H1 (cell line): ENCODE measurements at regions not wholly inside any gene's neighbourhood (a gene's known extent, or its start where the extent isn't known, plus 50 kb on each side); places are given as distances from the start of the nearest gene placed in this dataset.

Experiments used
- CTCF ChIA-PET: fragments of 300-600 bp; sonication (Branson Sonifier 250); formaldehyde crosslinking; loops from one replicate; lab custom pipeline; 2021; ENCODE audit not compliant: partially characterized antibody; lab: Charles Lee
- POLR2A ChIA-PET: fragments of 300-600 bp; sonication (Branson Sonifier 250); formaldehyde crosslinking; loops from one replicate; lab custom pipeline; 2021; ENCODE audit warnings: inconsistent platforms; ENCODE audit not compliant: partially characterized antibody; lab: Charles Lee
- DNase-seq, 2 experiments: peaks; one replicate each; pipeline versions ENCODE4 v3.0.0 to v3.0.0-alpha.2; 2010 to 2022; ENCODE audit warnings: low spot score in 2 of 2, low read depth in 1 of 2, mixed read lengths in 1 of 2
- FAIRE-seq: peaks from 2 replicates; lab custom pipeline; 2011; peaks lifted over from hg19 to GRCh38; lab: Jason Lieb, UNC
- H2AFZ ChIP-seq: 2 replicates; pipeline ENCODE4 v1.8.1; 2012; ENCODE audit warnings: low read length, inconsistent platforms
- H2AK5ac ChIP-seq: 2 replicates; pipeline ENCODE4 v1.6.1; 2013; ENCODE audit warnings: low read depth, low read length
- H2BK120ac ChIP-seq: replicated peaks from 2 replicates; pipeline ENCODE3; 2013; ENCODE audit warnings: low read depth, low read length, inconsistent platforms
- H2BK12ac ChIP-seq: 2 replicates; pipeline ENCODE4 v1.6.1; 2013; ENCODE audit warnings: low read depth, low read length
- H2BK15ac ChIP-seq: 2 replicates; pipeline ENCODE4 v1.6.1; 2013; ENCODE audit warnings: low read length
- H2BK20ac ChIP-seq: 2 replicates; pipeline ENCODE4 v1.6.1; 2013; ENCODE audit warnings: low read length
- H2BK5ac ChIP-seq: 2 replicates; pipeline ENCODE4 v1.6.1; 2013; ENCODE audit warnings: low read depth, low read length
- H3K14ac ChIP-seq: 2 replicates; pipeline ENCODE4 v1.6.1; 2013; ENCODE audit warnings: inconsistent platforms; ENCODE audit not compliant: insufficient read length
- H3K18ac ChIP-seq: 2 replicates; pipeline ENCODE4 v1.6.1; 2013; ENCODE audit warnings: low read length; ENCODE audit errors: extremely low read depth
- H3K23ac ChIP-seq: 2 replicates; pipeline ENCODE4 v1.6.1; 2013; ENCODE audit warnings: inconsistent platforms; ENCODE audit not compliant: insufficient read length
- H3K23me2 ChIP-seq: 2 replicates; pipeline ENCODE4 v1.6.1; 2013; ENCODE audit warnings: low read depth, low read length
- H3K27ac ChIP-seq: 2 replicates; pipeline ENCODE4 v1.6.1; 2011; ENCODE audit warnings: low read depth, low read length, inconsistent platforms
- H3K27me3 ChIP-seq, 4 experiments: replicated peaks in 1 of 4; 1 replicate in 1 of 4; 2 replicates in 3 of 4; pipeline versions ENCODE4 v1.6.1 to v1.8.1; 2011 to 2013; ENCODE audit warnings: low read length in 3 of 4, mild to moderate bottlenecking in 3 of 4, inconsistent platforms in 2 of 4, mixed read lengths in 2 of 4, moderate library complexity in 1 of 4; ENCODE audit not compliant: control insufficient read depth in 3 of 4, insufficient read depth in 3 of 4; ENCODE audit errors: extremely low read depth in 1 of 4
- H3K36me3 ChIP-seq, 4 experiments: 2 replicates each; pipeline versions ENCODE4 v1.6.1 to v1.8.1; 2011 to 2013; ENCODE audit warnings: mild to moderate bottlenecking in 4 of 4, low read length in 3 of 4, moderate library complexity in 2 of 4, control low read depth in 1 of 4, inconsistent platforms in 1 of 4; ENCODE audit not compliant: insufficient read depth in 4 of 4, control insufficient read depth in 2 of 4
- H3K4ac ChIP-seq: replicated peaks from 2 replicates; pipeline ENCODE3; 2013; ENCODE audit warnings: low read length, low read depth, mixed read lengths, inconsistent platforms; ENCODE audit not compliant: insufficient read length
- H3K4me1 ChIP-seq, 4 experiments: replicated peaks in 1 of 4; 1 replicate in 1 of 4; 2 replicates in 3 of 4; pipeline versions ENCODE4 v1.6.1 to v1.8.1; 2011 to 2013; ENCODE audit warnings: low read length in 3 of 4, inconsistent platforms in 2 of 4, mixed read lengths in 1 of 4; ENCODE audit not compliant: insufficient read depth in 4 of 4, control insufficient read depth in 3 of 4
- H3K4me2 ChIP-seq, 2 experiments: 2 replicates each; pipeline versions ENCODE4 v1.6.1 to v1.8.1; 2011 to 2013; ENCODE audit warnings: low read depth in 2 of 2, low read length in 2 of 2, control low read depth in 1 of 2, inconsistent platforms in 1 of 2, mild to moderate bottlenecking in 1 of 2; ENCODE audit not compliant: insufficient read depth in 1 of 2
- H3K4me3 ChIP-seq, 4 experiments: fragments of 200-600, 300-600 bp in 1 of 4; sonication (generic), shearing (Covaris generic), sonication (Bioruptor Twin) in 1 of 4; 2 replicates each; pipeline versions ENCODE4 v1.5.1 to v1.8.1; 2011 to 2016; ENCODE audit warnings: low read length in 4 of 4, low read depth in 3 of 4, control low read depth in 2 of 4, inconsistent platforms in 2 of 4, mild to moderate bottlenecking in 2 of 4, mixed read lengths in 1 of 4, moderate library complexity in 1 of 4; ENCODE audit not compliant: insufficient read depth in 2 of 4; ENCODE audit errors: extremely low read depth in 1 of 4
- H3K56ac ChIP-seq: replicated peaks from 2 replicates; pipeline ENCODE3; 2013; ENCODE audit warnings: low read depth, mild to moderate bottlenecking, mixed read lengths, low read length, inconsistent platforms; ENCODE audit not compliant: insufficient read length
- H3K79me1 ChIP-seq: 2 replicates; pipeline ENCODE4 v1.6.1; 2013; ENCODE audit warnings: low read depth, low read length, control low read depth
- H3K79me2 ChIP-seq, 2 experiments: 2 replicates each; pipeline versions ENCODE4 v1.6.1 to v1.8.1; 2012 to 2013; ENCODE audit warnings: low read length in 2 of 2, mild to moderate bottlenecking in 2 of 2, inconsistent platforms in 1 of 2; ENCODE audit not compliant: insufficient read depth in 2 of 2, control insufficient read depth in 1 of 2
- H3K9ac ChIP-seq, 4 experiments: replicated peaks in 1 of 4; 1 replicate in 1 of 4; 2 replicates in 3 of 4; pipeline versions ENCODE4 v1.6.1 to v1.8.1; 2011 to 2013; ENCODE audit warnings: low read depth in 3 of 4, low read length in 3 of 4, control low read depth in 2 of 4, mild to moderate bottlenecking in 2 of 4, moderate library complexity in 2 of 4, inconsistent platforms in 1 of 4; ENCODE audit errors: extremely low read depth in 1 of 4
- H3K9me3 ChIP-seq, 2 experiments: 2 replicates each; pipeline versions ENCODE4 v1.6.1 to v1.8.1; 2012 to 2013; ENCODE audit warnings: mild to moderate bottlenecking in 2 of 2, moderate library complexity in 2 of 2, control low read depth in 1 of 2, inconsistent platforms in 1 of 2, low read depth in 1 of 2, low read length in 1 of 2, mixed read lengths in 1 of 2; ENCODE audit not compliant: insufficient read depth in 2 of 2
- H4K20me1 ChIP-seq, 2 experiments: replicated peaks in 1 of 2; 2 replicates each; pipeline versions ENCODE3 to v1.8.1; 2011 to 2013; ENCODE audit warnings: inconsistent platforms in 2 of 2, low read length in 2 of 2, mild to moderate bottlenecking in 1 of 2; ENCODE audit not compliant: insufficient read depth in 2 of 2, control insufficient read depth in 1 of 2
- H4K5ac ChIP-seq: 2 replicates; pipeline ENCODE4 v1.6.1; 2013; ENCODE audit warnings: low read length, low read depth, mixed read lengths, inconsistent platforms; ENCODE audit not compliant: insufficient read length
- H4K8ac ChIP-seq: 2 replicates; pipeline ENCODE4 v1.8.0; 2013; ENCODE audit warnings: mild to moderate bottlenecking, moderate library complexity, low read length, inconsistent platforms; ENCODE audit not compliant: insufficient read depth; ENCODE audit errors: extremely low read depth
- H4K91ac ChIP-seq: replicated peaks from 2 replicates; pipeline ENCODE3; 2013; ENCODE audit warnings: low read length, mixed read lengths, inconsistent platforms; ENCODE audit not compliant: insufficient read length
- ATF2 ChIP-seq: IDR thresholded peaks from 2 replicates; pipeline ENCODE4 v1.6.1; 2012; ENCODE audit warnings: low read length, inconsistent platforms
- BCL11A ChIP-seq, 2 experiments: IDR thresholded peaks; one replicate each; pipeline ENCODE4 v1.6.1; 2011; ENCODE audit warnings: low read depth in 2 of 2, low read length in 2 of 2, mild to moderate bottlenecking in 2 of 2
- CBX5 ChIP-seq: fragments of 300-800, 300-1000 bp; sonication (generic); IDR thresholded peaks from 2 replicates; pipeline ENCODE4 v1.7.1; 2016; ENCODE audit warnings: antibody characterized with exemption, low read length, low read depth
- EGR1 ChIP-seq: IDR thresholded peaks from 2 replicates; pipeline ENCODE4 v1.6.1; 2011; ENCODE audit warnings: low read depth, low read length, borderline replicate concordance
- JUND ChIP-seq: IDR thresholded peaks from 2 replicates; pipeline ENCODE4 v1.6.1; 2011; ENCODE audit warnings: mild to moderate bottlenecking, improper control_type of control experiment, low read length
- RAD21 ChIP-seq, 2 experiments: IDR thresholded peaks in 1 of 2; conservative IDR thresholded peaks in 1 of 2; 2 replicates each; pipeline ENCODE4 v1.6.1; 2011; ENCODE audit warnings: low read depth in 2 of 2, low read length in 2 of 2, improper control_type of control experiment in 1 of 2, inconsistent platforms in 1 of 2, mild to moderate bottlenecking in 1 of 2, moderate library complexity in 1 of 2
- RFX5 ChIP-seq: IDR thresholded peaks from 2 replicates; pipeline ENCODE4 v1.6.1; 2011; ENCODE audit warnings: low read depth, low read length, improper control_type of control experiment, borderline replicate concordance
- SIN3A ChIP-seq, 2 experiments: IDR thresholded peaks in 1 of 2; conservative IDR thresholded peaks in 1 of 2; 2 replicates each; pipeline ENCODE4 v1.6.1; 2011 to 2012; ENCODE audit warnings: low read length in 2 of 2, improper control_type of control experiment in 1 of 2, low read depth in 1 of 2, mild to moderate bottlenecking in 1 of 2
- TAF7 ChIP-seq: optimal IDR thresholded peaks from 2 replicates; pipeline ENCODE3; 2011; ENCODE audit warnings: low read depth, mild to moderate bottlenecking, inconsistent platforms, low read length, moderate library complexity, borderline replicate concordance
- TCF12 ChIP-seq: IDR thresholded peaks from 2 replicates; pipeline ENCODE4 v1.6.1; 2011; ENCODE audit warnings: low read depth, mild to moderate bottlenecking, low read length
- USF2 ChIP-seq: IDR thresholded peaks from 2 replicates; pipeline ENCODE4 v1.6.1; 2011; ENCODE audit warnings: low read length, improper control_type of control experiment
- YY1 ChIP-seq: IDR thresholded peaks from 2 replicates; pipeline ENCODE4 v1.6.1; 2011; ENCODE audit warnings: low read depth, mild to moderate bottlenecking, low read length
- WGBS, 2 experiments: shearing (Covaris generic) in 1 of 2; methylation state at CpG; one replicate each; pipeline versions ENCODE4 v1.1.6 to v1.1.7; 2013 to 2015; ENCODE audit warnings: low lambda C conversion rate in 2 of 2, mixed read lengths in 2 of 2, inconsistent platforms in 1 of 2, low coverage in 1 of 2, missing lambda C conversion rate in 1 of 2; ENCODE audit not compliant: insufficient replicate concordance in 2 of 2, insufficient coverage in 1 of 2, insufficient read length in 1 of 2; ENCODE audit errors: extremely low coverage in 1 of 2, missing lambda C conversion rate in 1 of 2; 5-methylcytosine and 5-hydroxymethylcytosine counted together

- whole genome bisulfite sequencing, 2 experiments = 84% methylated on average over 8 of the region's 8 CpGs; no CpG with 5 or more reads in 1 of the 2 experiments
- no peak for TF ChIP-seq CBX5
- no peak for TF ChIP-seq TAF7
- no peak for TF ChIP-seq RAD21 (IDR thresholded peaks at IDR 0.05 in 1 of 2, conservative IDR thresholded peaks at IDR 0.05 in 1 of 2; ENCODE audit: low read depth in 2 of 2, low read length in 2 of 2)
- TF ChIP-seq SIN3A (conservative IDR thresholded peaks at IDR 0.05 in 1 of 2, IDR thresholded peaks at IDR 0.05 in 1 of 2; ENCODE audit: low read depth in 1 of 2, low read length in 2 of 2) = no peak
- no peak for TF ChIP-seq TCF12
- TF ChIP-seq ATF2 = no peak
- TF ChIP-seq BCL11A (IDR thresholded peaks at IDR 0.05; ENCODE audit: low read depth in 2 of 2, low read length in 2 of 2) = no peak
- TF ChIP-seq JUND = no peak
- no peak for TF ChIP-seq RFX5
- no peak for TF ChIP-seq YY1
- no peak for TF ChIP-seq USF2
- TF ChIP-seq EGR1 = no peak
Measured at GRCh38 chr2:239685556-239685955, 284.7 kb upstream of the HDAC4 start.

More at GRCh38 chr2:239685556-239685955, 284.7 kb upstream of the HDAC4 start:
- H2BK120ac ChIP-seq = no peak overlapping the region
- no peak overlapping the region for H3K9ac ChIP-seq
- no peaks in the 10 kb centered on the region for H4K20me1 ChIP-seq
- no peaks in the 10 kb centered on the region for H3K23me2 ChIP-seq
- no peak overlapping the region for H2BK15ac ChIP-seq
- H3K4me2 ChIP-seq = no peak overlapping the region
- H3K27me3 ChIP-seq = no peaks in the 10 kb centered on the region; a peak in 1 of 7 replicates
- no peaks in the 10 kb centered on the region for H3K36me3 ChIP-seq
- no peak overlapping the region for H4K5ac ChIP-seq
- no peak overlapping the region for H4K91ac ChIP-seq
- no peak overlapping the region for H2AK5ac ChIP-seq
- no peak overlapping the region for H3K4ac ChIP-seq
- H3K14ac ChIP-seq = no peak overlapping the region
- H3K27ac ChIP-seq = no peak overlapping the region
- H3K4me3 ChIP-seq = no peak overlapping the region
- no peaks in the 10 kb centered on the region for H3K79me2 ChIP-seq
- POLR2A ChIA-PET = no interaction called here
- H3K18ac ChIP-seq = no peak overlapping the region
- no peak overlapping the region for H4K8ac ChIP-seq
- H3K79me1 ChIP-seq = no peaks in the 10 kb centered on the region
- H3K4me1 ChIP-seq = peaks cover 0 to 3% (median 0%) of the 10 kb centered on the region in 4 experiments; a peak in 2 of 7 replicates
- H2AFZ ChIP-seq = no peak overlapping the region
- no peak overlapping the region for H3K23ac ChIP-seq
- FAIRE-seq (no peak), DNase-seq (peak in 1 of 2 experiments; percentile 23)
- CTCF ChIA-PET = no interaction called here
- H3K56ac ChIP-seq = no peak overlapping the region
- H2BK5ac ChIP-seq = no peak overlapping the region
- H2BK20ac ChIP-seq = no peak overlapping the region
- H3K9me3 ChIP-seq = no peaks in the 10 kb centered on the region
- H2BK12ac ChIP-seq = no peak overlapping the region
